Duodenal mucosa (tissue), 2 donors: ENCODE measurements at regions not wholly inside any gene's neighbourhood (a gene's known extent, or its start where the extent isn't known, plus 50 kb on each side); places are given as distances from the start of the nearest gene placed in this dataset.
A peak's percentile ranks its signal among the peaks of the same experiment; 100 is the strongest.
"Not testable (repeated sequence)": the region's sequence is repeated elsewhere in the genome, so short reads cannot be mapped to it uniquely, and the experiment has no call there.

Experiments used
- H3K27ac ChIP-seq: one replicate; pipeline ENCODE4 v1.7.0; 2013; ENCODE audit warnings: low read depth, low read length
- H3K27me3 ChIP-seq, 2 donors: one replicate each; pipeline ENCODE4 v1.7.0; 2013; ENCODE audit warnings: low read length in 2 of 2, control low read depth in 1 of 2; ENCODE audit not compliant: insufficient read depth in 2 of 2, control insufficient read depth in 1 of 2
- H3K36me3 ChIP-seq, 2 donors: one replicate each; pipeline ENCODE4 v1.7.0; 2013; ENCODE audit warnings: low read length in 2 of 2, control low read depth in 1 of 2; ENCODE audit not compliant: insufficient read depth in 2 of 2, control insufficient read depth in 1 of 2
- H3K4me1 ChIP-seq, 2 donors: one replicate each; pipeline ENCODE4 v1.7.0; 2013; ENCODE audit warnings: low read length in 2 of 2, control low read depth in 1 of 2; ENCODE audit not compliant: insufficient read depth in 2 of 2, control insufficient read depth in 1 of 2
- H3K4me3 ChIP-seq, 2 donors: one replicate each; pipeline ENCODE4 v1.7.0; 2013; ENCODE audit warnings: low read length in 2 of 2, low read depth in 1 of 2
- H3K9ac ChIP-seq, 2 donors: one replicate each; pipeline ENCODE4 v1.7.0; 2013; ENCODE audit warnings: low read length in 2 of 2, low read depth in 1 of 2
- H3K9me3 ChIP-seq, 2 donors: one replicate each; pipeline ENCODE4 v1.7.0; 2013; ENCODE audit warnings: low read length in 2 of 2, control low read depth in 1 of 2; ENCODE audit not compliant: control insufficient read depth in 1 of 2

DNA sequence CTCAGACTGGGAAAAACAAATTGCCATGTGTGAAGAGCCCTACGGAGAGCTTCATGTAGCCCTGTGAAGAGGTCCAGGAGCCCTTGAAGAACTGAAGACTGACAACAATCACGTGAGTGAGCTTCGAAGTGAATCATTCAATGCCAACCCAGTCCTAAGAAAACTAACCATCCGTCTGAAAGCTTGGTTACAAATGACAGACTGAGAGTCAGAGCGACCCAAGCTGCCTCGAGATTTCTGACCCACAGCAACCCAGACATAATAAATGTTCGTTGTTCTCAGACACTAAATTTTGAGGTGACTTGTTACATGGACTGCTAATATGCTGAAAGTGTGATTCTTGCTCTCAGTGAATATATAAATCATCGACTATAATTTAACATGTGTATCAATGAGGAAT, 987.2 kb upstream of the ROBO1 start:
- Histone ChIP-seq H3K9me3 (no peaks in the 10 kb centered on the region), H3K4me3 (no peak overlapping the region), H3K36me3 (no peaks in the 10 kb centered on the region), H3K9ac (no peak overlapping the region), H3K4me1 (no peaks in the 10 kb centered on the region), H3K27ac (no peak overlapping the region), H3K27me3 (no peaks in the 10 kb centered on the region)

DNA sequence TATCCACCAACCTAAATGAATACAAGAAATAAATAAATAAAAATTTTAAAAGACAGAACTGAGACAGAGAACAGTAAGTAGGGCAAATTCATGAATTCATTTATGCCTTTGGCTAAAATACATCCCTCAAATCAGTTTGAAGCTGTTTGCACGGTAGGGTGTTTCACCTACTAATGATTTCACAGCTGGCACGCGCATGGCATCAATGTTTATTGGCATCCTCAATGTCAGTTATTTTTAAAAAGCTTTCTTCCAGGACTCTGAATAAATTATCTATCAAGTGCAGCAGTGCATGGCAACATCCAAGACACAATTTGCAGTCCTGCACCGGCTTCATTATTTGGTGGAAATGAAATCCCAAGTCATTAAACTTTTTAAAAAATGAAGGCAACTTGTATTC, 985.2 kb upstream of the ROBO1 start:
- no peaks in the 10 kb centered on the region for H3K9me3 ChIP-seq
- H3K27ac ChIP-seq = no peak overlapping the region
- H3K4me1 ChIP-seq = no peaks in the 10 kb centered on the region
- H3K36me3 ChIP-seq = no peaks in the 10 kb centered on the region
- H3K9ac ChIP-seq = no peak overlapping the region
- H3K27me3 ChIP-seq = no peaks in the 10 kb centered on the region
- H3K4me3 ChIP-seq = no peak overlapping the region

DNA sequence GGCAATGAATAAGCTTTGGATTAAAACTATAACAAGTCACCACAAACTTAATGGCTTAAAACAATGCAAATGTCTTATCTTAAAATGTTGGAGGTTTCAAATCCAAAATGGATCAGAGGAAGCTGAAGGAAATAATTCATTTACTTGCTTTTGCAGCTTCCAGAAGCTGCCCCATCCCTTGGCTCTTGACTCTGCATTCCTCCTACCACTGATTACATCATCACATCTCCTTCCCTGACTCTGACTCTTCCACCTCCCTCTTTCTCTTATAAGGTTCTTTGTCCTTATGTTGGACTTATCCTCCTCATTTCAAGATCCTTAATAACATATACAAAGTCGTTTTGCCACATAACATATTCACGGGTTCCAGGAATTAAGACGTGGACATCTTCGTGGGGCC, 982.8 kb upstream of the ROBO1 start:
- Histone ChIP-seq H3K9me3 (no peaks in the 10 kb centered on the region), H3K4me1 (no peaks in the 10 kb centered on the region), H3K4me3 (no peak overlapping the region), H3K27me3 (no peaks in the 10 kb centered on the region), H3K36me3 (no peaks in the 10 kb centered on the region), H3K27ac (no peak overlapping the region), H3K9ac (no peak overlapping the region)

DNA sequence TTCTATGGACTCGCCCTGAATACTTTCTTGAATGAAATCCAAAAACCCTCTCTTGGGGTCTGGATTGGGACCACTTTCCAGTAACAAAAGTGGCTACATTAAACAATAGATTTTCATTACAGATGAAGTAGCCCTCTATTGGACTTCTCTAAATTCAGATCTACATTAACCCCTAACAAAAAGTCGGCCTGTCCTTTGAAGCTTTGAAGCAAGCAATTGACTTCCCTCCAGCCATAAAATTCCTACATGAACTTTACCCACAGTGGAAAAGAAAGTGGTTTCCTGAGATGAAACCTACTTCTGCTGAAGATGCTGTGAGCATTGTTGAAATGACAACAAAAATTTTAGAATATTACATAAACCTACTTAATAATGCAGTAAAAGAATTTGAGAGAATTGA, 967.1 kb upstream of the ROBO1 start:
- Histone ChIP-seq H3K4me3 (no peak overlapping the region), H3K4me1 (peaks cover 9 to 21% of the 10 kb centered on the region in 2 donors), H3K27me3 (no peaks in the 10 kb centered on the region), H3K9me3 (no peaks in the 10 kb centered on the region), H3K36me3 (no peaks in the 10 kb centered on the region), H3K9ac (no peak overlapping the region), H3K27ac (no peak overlapping the region)

DNA sequence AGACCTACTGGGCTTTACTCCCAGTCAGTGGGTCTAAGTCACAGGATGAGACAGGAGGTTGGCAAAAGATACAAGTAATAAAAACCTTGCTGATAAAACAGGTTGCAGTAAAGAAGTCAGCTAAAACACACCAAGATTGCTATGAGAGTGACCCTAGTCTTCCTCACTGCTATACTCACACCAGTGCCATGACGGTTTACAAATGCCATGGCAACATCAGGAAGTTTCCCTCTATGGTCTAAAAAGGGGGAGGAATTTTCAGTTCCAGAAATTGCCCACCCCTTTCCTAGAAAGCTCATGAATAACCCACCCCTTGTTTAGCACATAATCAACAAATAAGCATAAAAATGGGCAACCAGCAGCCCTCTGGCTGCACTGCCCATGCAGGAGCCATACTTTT, 966.7 kb upstream of the ROBO1 start:
- no peaks in the 10 kb centered on the region for H3K27me3 ChIP-seq
- no peak overlapping the region for H3K27ac ChIP-seq
- H3K36me3 ChIP-seq = no peaks in the 10 kb centered on the region

DNA sequence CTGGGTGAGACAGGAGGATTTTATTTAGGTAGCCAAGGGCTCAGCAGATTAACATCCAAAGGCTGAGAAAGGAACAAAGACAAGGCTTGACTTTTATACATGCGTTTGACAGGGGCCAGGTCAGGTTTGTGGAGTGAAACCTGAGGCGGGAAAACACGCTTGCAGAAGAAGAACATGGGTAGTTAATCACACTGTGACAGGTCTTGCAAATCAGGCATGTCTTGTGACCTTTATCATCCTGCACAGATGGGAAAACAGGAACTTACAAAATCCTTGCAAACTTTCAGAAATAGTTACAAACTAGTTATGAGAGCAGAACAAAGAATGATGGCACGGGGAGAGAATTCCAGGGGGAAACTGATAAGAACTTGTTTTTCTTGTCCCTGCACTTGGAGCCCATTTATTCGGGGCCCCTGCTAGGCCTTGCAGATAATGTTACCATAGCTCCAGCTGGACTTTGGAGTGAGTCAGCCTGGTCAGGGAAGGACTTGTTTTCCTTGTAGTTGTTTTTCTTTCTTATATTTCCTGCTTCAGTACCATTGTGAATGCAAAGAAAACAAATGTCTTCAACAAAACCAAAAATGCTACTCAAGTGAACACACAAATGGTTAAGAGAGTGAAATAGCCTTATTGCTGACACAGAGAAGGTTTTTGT, 965.9 kb upstream of the ROBO1 start:
- Histone ChIP-seq H3K9ac (no peak overlapping the region), H3K9me3 (no peaks in the 10 kb centered on the region), H3K27me3 (no peaks in the 10 kb centered on the region), H3K27ac (no peak overlapping the region), H3K4me1 (peaks cover 9 to 21% of the 10 kb centered on the region in 2 donors), H3K4me3 (peak overlapping the region in 1 of 2 donors; percentile 47), H3K36me3 (no peaks in the 10 kb centered on the region)

More for the DNA sequence above, 966.7 kb upstream of the ROBO1 start:
- Histone ChIP-seq H3K9ac (no peak overlapping the region), H3K4me3 (no peak overlapping the region), H3K4me1 (peaks cover 9 to 21% of the 10 kb centered on the region in 2 donors), H3K9me3 (no peaks in the 10 kb centered on the region)

DNA sequence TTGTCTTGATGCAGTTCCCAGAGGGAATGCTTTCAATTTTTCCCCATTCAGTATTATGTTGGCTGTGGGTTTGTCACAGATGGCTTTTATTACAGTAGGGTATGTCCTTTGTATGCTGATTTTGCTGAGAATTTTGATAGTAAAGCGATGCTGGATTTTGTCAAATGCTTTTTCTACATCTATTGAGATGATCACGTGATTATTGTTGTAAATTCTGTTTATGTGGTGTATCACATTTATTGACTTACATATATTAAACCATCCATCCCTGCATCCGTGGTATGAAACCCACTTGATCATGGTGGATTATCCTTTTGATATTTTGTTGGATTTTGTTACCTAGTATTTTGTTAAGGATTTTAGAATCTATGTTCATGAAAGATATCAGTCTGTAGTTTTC, 959.8 kb upstream of the ROBO1 start:
- not testable (repeated sequence) for H3K36me3 ChIP-seq, H3K4me1 ChIP-seq, H3K9me3 ChIP-seq

DNA sequence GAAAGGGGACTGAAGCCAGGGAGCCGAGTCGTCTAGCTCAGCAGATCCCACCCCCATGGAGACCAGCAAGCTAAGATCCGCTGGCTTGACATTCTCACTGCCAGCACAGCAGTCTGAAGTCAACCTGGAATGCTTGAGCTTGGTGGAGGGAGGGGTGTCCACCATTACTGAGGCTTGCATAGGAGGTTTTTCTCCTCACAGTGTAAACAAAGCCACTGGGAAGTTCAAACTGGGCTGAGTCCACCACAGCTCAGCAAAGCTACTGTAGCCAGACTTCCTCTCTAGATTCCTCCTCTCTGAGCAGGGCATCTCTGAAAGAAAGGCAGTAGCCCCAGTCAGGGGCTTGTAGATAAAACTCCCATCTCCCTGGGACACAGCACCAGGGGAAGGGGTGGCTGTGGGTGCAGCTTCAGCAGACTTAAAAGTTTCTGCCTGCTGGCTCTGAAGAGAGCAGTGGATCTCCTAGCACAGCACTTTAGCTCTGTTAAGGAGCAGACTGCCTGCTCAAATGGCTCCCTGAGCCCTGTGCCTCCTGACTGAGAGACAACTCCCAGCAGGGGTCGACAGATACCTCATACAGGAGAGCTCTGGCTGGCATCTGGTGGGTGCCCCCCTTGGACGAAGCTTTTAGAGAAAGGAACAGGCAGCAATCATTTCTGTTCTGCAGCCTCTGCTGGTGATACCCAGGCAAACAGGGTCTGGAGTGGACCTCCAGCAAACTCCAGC, 942.0 kb upstream of the ROBO1 start:
- peaks cover 5 to 18% of the 10 kb centered on the region in 2 donors for H3K9me3 ChIP-seq
- not testable (repeated sequence) for H3K27ac ChIP-seq, H3K4me1 ChIP-seq, H3K27me3 ChIP-seq, H3K36me3 ChIP-seq, H3K4me3 ChIP-seq, H3K9ac ChIP-seq

More for the DNA sequence above, 959.8 kb upstream of the ROBO1 start:
- not testable (repeated sequence) for H3K27ac ChIP-seq, H3K27me3 ChIP-seq, H3K9ac ChIP-seq, H3K4me3 ChIP-seq

DNA sequence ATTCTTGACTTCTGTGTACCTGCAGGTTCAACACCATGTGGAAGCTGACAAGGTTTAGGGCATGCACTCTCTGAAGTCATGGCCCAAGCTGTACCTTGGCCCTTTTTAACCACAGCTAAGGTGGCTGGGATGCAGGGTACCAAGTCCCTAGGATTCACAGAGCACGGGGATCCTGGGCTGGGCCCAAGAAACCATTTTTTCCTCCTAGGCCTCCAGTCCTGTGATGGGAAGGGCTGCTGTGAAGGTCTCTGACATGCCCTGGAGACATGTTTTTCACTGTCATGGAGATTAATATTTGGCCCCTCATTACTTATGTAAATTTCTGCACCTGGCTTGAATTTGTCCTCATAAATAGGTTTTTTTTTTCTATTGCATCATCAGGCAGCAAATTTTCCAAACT, 937.5 kb upstream of the ROBO1 start:
- H3K36me3 ChIP-seq = no peaks in the 10 kb centered on the region
- H3K4me1 ChIP-seq = no peaks in the 10 kb centered on the region
- no peaks in the 10 kb centered on the region for H3K27me3 ChIP-seq
- peaks cover 5 to 21% of the 10 kb centered on the region in 2 donors for H3K9me3 ChIP-seq
- no peak overlapping the region for H3K27ac ChIP-seq
- no peak overlapping the region for H3K4me3 ChIP-seq
- no peak overlapping the region for H3K9ac ChIP-seq

DNA sequence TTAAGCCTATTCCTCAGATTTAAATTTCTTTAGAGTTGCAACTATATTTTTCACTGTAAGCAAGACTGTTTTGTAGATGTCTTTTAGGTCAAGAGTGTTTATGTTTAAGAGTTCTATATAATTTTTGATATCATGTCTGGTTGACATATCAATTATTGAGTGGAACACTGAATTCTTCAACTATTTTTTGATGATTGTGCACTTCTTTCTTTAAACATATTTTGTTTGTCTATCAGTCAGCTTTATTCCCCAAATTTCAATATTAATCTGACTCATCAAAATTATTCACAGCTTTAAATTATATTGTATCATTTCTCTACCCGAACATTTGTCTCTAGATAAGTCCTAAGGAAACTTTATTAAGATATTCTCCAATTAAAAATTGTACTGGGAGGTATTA, 933.6 kb upstream of the ROBO1 start:
- H3K27ac ChIP-seq = no peak overlapping the region
- H3K4me3 ChIP-seq = no peak overlapping the region
- peaks cover 0 to 5% of the 10 kb centered on the region in 2 donors for H3K4me1 ChIP-seq
- no peaks in the 10 kb centered on the region for H3K36me3 ChIP-seq
- no peaks in the 10 kb centered on the region for H3K27me3 ChIP-seq
- H3K9ac ChIP-seq = no peak overlapping the region
- peaks cover 5 to 16% of the 10 kb centered on the region in 2 donors for H3K9me3 ChIP-seq
